ENCODE measurements at regions not wholly inside any gene's neighbourhood (a gene's known extent, or its start where the extent isn't known, plus 50 kb on each side); places are given as distances from the start of the nearest gene placed in this dataset.

DNA sequence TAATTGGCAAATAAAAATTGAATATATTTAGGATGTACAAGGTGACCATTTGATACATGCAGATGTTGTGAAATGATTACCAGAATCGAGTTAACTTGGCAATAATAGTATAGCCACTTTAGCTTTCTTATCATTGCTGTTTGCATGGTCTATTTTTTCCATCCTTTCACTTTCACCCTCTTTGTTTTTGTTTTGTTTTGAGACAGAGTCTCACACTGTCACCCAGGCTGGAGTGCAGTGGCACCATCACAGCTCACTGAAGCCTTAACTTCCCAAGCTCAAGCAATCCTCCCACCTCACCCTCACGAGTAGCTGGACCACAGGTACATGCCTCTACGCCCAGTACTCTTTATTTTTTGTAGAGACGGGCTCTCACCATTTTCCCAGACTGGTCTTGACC is 218.6 kb upstream of the ADGRL3 start:
- TF ChIP-seq, protein P1, sequence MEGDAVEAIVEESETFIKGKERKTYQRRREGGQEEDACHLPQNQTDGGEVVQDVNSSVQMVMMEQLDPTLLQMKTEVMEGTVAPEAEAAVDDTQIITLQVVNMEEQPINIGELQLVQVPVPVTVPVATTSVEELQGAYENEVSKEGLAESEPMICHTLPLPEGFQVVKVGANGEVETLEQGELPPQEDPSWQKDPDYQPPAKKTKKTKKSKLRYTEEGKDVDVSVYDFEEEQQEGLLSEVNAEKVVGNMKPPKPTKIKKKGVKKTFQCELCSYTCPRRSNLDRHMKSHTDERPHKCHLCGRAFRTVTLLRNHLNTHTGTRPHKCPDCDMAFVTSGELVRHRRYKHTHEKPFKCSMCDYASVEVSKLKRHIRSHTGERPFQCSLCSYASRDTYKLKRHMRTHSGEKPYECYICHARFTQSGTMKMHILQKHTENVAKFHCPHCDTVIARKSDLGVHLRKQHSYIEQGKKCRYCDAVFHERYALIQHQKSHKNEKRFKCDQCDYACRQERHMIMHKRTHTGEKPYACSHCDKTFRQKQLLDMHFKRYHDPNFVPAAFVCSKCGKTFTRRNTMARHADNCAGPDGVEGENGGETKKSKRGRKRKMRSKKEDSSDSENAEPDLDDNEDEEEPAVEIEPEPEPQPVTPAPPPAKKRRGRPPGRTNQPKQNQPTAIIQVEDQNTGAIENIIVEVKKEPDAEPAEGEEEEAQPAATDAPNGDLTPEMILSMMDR (IDR thresholded peaks at IDR 0.05) = no peak
- no peak for TF ChIP-seq POLR2A (IDR thresholded peaks at IDR 0.05)

Measured in testis (tissue), 2 donors.